ENCODE measurements at regions not wholly inside any gene's neighbourhood (a gene's known extent, or its start where the extent isn't known, plus 50 kb on each side); places are given as distances from the start of the nearest gene placed in this dataset.

GRCh38 chr22:49604732-49605302, 222.9 kb downstream of the BRD1 start:
- no peak overlapping the region for H3K18ac ChIP-seq (ENCODE audit: low read depth, low read length)
- H2BK5ac ChIP-seq (ENCODE audit: low read depth, low read length, poor library complexity, severe bottlenecking): no peak overlapping the region
- POLR2A ChIA-PET (ENCODE audit: unreplicated experiment): no interaction called here
- no peak overlapping the region for H2AFZ ChIP-seq (replicated peaks; ENCODE audit: low read length, poor library complexity)
- dilution Hi-C loops (cut with HindIII; ENCODE audit: low sequenced_read_pairs, unreplicated experiment): no loop called here
- no peak overlapping the region for H3K23ac ChIP-seq (ENCODE audit: low read depth, low read length)
- intact Hi-C loops (cut with micrococcal nuclease): no loop called here
- no peak overlapping the region for H4K5ac ChIP-seq (ENCODE audit: low read depth, low read length)
- no TSS peak for BruUV-seq (replicated peaks)
- no peaks in the 10 kb centered on the region for H3K27me3 ChIP-seq (ENCODE audit: control insufficient read depth, insufficient read depth, low read length)
- H3K9me3 ChIP-seq (ENCODE audit: control insufficient read depth, insufficient read depth, low read length): peaks cover 59% of the 10 kb centered on the region
- no peak overlapping the region for H3K4me3 ChIP-seq (ENCODE audit: insufficient read depth, low read depth, low read length)
- no peak overlapping the region for H2BK120ac ChIP-seq (ENCODE audit: low read depth, low read length)
- DNase-seq: no peak
- no peak overlapping the region for H4K91ac ChIP-seq (ENCODE audit: insufficient read depth, low read depth, low read length)
- no peaks in the 10 kb centered on the region for H3K79me1 ChIP-seq (ENCODE audit: low read depth in 1 of 2, low read length in 2 of 2)
- in situ Hi-C loops (cut with MboI; ENCODE audit: low sequenced_read_pairs): no loop called here
- no peaks in the 10 kb centered on the region for H3K36me3 ChIP-seq (ENCODE audit: control insufficient read depth, insufficient read depth, low read length)
- no peak overlapping the region for H2BK20ac ChIP-seq (ENCODE audit: low read depth, low read length)
- H3K4me2 ChIP-seq (ENCODE audit: low read depth, low read length): no peak overlapping the region
- no peak overlapping the region for H3K27ac ChIP-seq (ENCODE audit: insufficient read depth, low read length)
- ATAC-seq (ENCODE audit: low read depth): no peak
- CTCF ChIA-PET: no interaction called here
- H3K56ac ChIP-seq (ENCODE audit: extremely low read depth, insufficient read depth, low read length): no peak overlapping the region
- no peak overlapping the region for H2AK9ac ChIP-seq (replicated peaks; ENCODE audit: low read depth, low read length, poor library complexity)
- no peaks in the 10 kb centered on the region for H3K9me1 ChIP-seq (ENCODE audit: insufficient read depth, low read length)
- no peak overlapping the region for H3K9ac ChIP-seq (ENCODE audit: low read depth, low read length)
- no CpG with 5 or more reads among the region's 3 CpGs for WGBS, 2 experiments (ENCODE audit: extremely low coverage in 2 of 2, insufficient read length in 1 of 2)
- no peaks in the 10 kb centered on the region for H3K4me1 ChIP-seq (ENCODE audit: control insufficient read depth, insufficient read depth, low read length)
- H3K4ac ChIP-seq (ENCODE audit: low read depth, low read length): no peak overlapping the region
- H2AK5ac ChIP-seq (ENCODE audit: low read depth, low read length): no peak overlapping the region
- TF ChIP-seq RAD21 (IDR thresholded peaks at IDR 0.05; ENCODE audit: low read length) (no peak), FOS (IDR thresholded peaks at IDR 0.05; ENCODE audit: low read depth, low read length) (no peak), CEBPB (IDR thresholded peaks at IDR 0.05; ENCODE audit: low read depth, low read length) (no peak)
- H4K8ac ChIP-seq (ENCODE audit: low read depth in 2 of 2, low read length in 2 of 2): no peak overlapping the region
- H2BK15ac ChIP-seq (ENCODE audit: low read depth, low read length): no peak overlapping the region
- no peaks in the 10 kb centered on the region for H4K20me1 ChIP-seq (ENCODE audit: insufficient read depth, low read length)
- no peak overlapping the region for H3K14ac ChIP-seq (replicated peaks; ENCODE audit: low read depth, low read length)

All from IMR-90 (cell line).